Muscle layer of duodenum (tissue), 2 donors: ENCODE measurements at regions not wholly inside any gene's neighbourhood (a gene's known extent, or its start where the extent isn't known, plus 50 kb on each side); places are given as distances from the start of the nearest gene placed in this dataset.

Source experiments
- H3K27ac ChIP-seq: one replicate; pipeline ENCODE4 v1.7.0; 2013; ENCODE audit warnings: mild to moderate bottlenecking, low read length
- H3K27me3 ChIP-seq: one replicate; pipeline ENCODE4 v1.7.0; 2013; ENCODE audit warnings: low read depth, mild to moderate bottlenecking, control low read depth, low read length
- H3K36me3 ChIP-seq, 2 donors: one replicate each; pipeline ENCODE4 v1.7.0; 2013; ENCODE audit warnings: low read length in 2 of 2, control low read depth in 1 of 2, mild to moderate bottlenecking in 1 of 2; ENCODE audit not compliant: insufficient read depth in 2 of 2, control insufficient read depth in 1 of 2
- H3K4me1 ChIP-seq, 2 donors: one replicate each; pipeline ENCODE4 v1.7.0; 2013; ENCODE audit warnings: low read length in 2 of 2, mild to moderate bottlenecking in 2 of 2, control low read depth in 1 of 2, moderate library complexity in 1 of 2; ENCODE audit not compliant: insufficient read depth in 2 of 2, control insufficient read depth in 1 of 2
- H3K4me3 ChIP-seq, 2 donors: one replicate each; pipeline ENCODE4 v1.7.0; 2013; ENCODE audit warnings: low read length in 2 of 2, low read depth in 1 of 2, mild to moderate bottlenecking in 1 of 2
- H3K9me3 ChIP-seq, 2 donors: one replicate each; pipeline ENCODE4 v1.7.0; 2013; ENCODE audit warnings: low read length in 2 of 2, control low read depth in 1 of 2, mild to moderate bottlenecking in 1 of 2; ENCODE audit not compliant: control insufficient read depth in 1 of 2
- donor health status: healthy.

GRCh38 chr1:232271991-232272589, 357.8 kb downstream of the SIPA1L2 start:
- H3K4me1 ChIP-seq: no peaks in the 10 kb centered on the region
- H3K9me3 ChIP-seq: no peaks in the 10 kb centered on the region
- no peaks in the 10 kb centered on the region for H3K36me3 ChIP-seq
- H3K27me3 ChIP-seq: no peaks in the 10 kb centered on the region
- H3K4me3 ChIP-seq: no peak overlapping the region
- H3K27ac ChIP-seq: no peak overlapping the region

DNA sequence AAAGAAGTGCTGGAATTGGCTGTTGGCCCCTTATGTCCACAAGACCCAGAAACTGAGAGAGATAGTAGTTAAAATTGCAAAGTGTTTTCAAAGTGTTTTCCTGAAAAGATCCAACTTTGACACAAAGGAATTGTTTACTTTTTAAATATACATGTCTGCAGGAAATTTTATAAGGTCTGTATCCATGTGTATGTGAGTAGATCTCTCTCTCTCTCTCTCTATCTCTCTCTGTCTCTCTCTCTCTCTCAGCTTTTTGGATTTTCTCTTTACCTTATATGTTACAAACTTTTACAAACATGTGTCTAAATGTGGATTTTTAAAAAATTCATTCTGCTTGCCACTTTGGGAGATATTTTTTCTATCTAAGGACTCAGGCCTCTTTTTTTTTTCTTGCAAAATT, 358.6 kb downstream of the SIPA1L2 start:
- no peaks in the 10 kb centered on the region for H3K4me1 ChIP-seq
- H3K4me3 ChIP-seq: no peak overlapping the region
- no peaks in the 10 kb centered on the region for H3K36me3 ChIP-seq
- H3K27ac ChIP-seq: no peak overlapping the region
- H3K27me3 ChIP-seq: no peaks in the 10 kb centered on the region
- H3K9me3 ChIP-seq: no peaks in the 10 kb centered on the region

DNA sequence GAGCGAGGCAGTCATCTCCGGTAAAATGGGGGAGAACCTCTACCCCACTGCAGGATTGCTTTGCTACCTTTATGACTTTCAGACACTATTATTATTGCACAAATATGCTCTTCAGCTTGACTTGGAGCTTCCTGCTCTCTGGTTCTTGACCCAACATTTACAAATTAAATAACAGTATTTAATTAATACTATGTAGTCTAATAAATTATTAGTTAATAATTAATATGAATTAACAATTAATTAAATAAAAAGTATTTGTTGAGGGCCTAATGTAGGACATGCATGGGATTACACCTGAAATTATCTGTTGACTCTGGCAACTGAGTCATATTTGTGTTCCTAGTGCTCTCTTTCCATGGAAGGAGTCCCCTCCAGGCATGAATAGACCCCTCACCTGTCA, 359.9 kb downstream of the SIPA1L2 start:
- no peaks in the 10 kb centered on the region for H3K9me3 ChIP-seq
- H3K4me1 ChIP-seq: no peaks in the 10 kb centered on the region
- H3K27ac ChIP-seq: no peak overlapping the region

DNA sequence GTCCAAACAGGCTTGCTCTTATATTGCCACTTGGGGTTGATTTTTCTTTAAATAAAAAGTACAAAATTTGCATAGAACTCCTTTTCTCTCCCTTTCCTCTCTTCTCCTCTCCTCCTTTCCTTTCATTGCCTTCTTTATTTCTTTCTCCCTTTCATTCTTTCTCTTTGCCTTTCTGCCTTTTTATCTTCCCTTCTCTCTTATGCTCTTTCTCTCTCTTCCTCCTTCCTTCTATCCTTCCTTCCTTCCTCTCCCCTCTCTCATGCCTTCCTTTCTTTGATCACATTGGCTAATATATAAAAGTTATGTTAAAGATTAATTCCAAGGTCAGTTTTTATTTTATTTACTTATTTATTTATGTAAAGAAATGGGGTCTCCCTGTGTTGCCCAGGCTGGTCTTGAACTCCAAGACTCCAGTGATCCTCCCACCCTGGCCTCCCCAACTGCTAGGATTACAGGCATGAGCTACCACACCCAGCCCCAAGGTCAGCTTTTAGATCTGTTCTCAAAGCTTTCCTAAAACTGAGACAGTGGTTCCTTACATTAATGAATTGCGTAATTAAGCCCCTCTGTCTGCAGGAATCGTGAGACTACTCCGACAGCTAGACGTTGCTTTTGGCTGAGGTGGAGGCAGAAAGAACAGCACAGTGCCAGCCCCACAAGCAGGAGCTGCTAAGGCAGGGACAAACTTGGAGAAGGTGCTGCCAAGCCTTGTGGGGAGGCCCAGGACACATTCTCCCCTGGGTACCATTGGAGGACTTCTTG, 361.9 kb downstream of the SIPA1L2 start:
- H3K27me3 ChIP-seq: no peaks in the 10 kb centered on the region
- no peak overlapping the region for H3K4me3 ChIP-seq
- H3K4me1 ChIP-seq: no peaks in the 10 kb centered on the region
- no peak overlapping the region for H3K27ac ChIP-seq
- no peaks in the 10 kb centered on the region for H3K36me3 ChIP-seq
- H3K9me3 ChIP-seq: no peaks in the 10 kb centered on the region

More for the DNA sequence above, 359.9 kb downstream of the SIPA1L2 start:
- Histone ChIP-seq H3K4me3 (no peak overlapping the region), H3K27me3 (no peaks in the 10 kb centered on the region), H3K36me3 (no peaks in the 10 kb centered on the region)

DNA sequence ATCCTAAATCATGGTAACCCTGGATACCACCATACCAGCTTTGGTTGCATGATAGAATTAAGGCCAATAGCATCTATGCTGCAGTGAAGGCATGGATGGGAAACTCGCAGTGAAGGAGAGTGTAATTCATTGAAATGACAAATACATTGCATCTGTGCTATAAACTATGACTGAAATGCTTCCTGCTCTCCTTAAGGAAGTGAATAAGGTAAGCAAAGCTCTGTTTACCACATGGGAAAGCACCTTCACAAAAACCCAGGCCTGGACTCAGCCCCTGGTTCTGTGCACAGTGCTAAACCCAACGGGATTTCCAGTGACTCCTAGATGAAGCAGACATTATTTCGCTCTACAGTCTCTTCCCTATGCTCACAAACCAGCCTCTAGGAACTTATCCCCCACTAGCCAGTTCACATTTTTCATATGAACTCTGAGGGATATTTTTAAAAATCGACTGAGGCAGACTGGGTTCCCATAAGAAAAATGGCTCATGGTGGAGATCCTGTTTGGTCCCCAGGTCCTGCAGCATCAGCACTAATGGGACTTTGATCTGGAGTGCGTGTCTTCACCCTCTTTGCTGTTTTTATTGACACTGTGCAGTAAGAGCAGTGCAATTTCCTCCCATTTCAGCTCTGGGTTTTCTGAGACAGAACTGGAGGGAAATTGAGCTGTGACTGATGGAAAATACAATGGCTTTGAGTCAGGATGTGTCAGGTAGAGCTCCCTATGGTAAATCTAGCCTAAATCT, 362.7 kb downstream of the SIPA1L2 start:
- Histone ChIP-seq H3K4me3 (no peak overlapping the region), H3K36me3 (no peaks in the 10 kb centered on the region), H3K27ac (no peak overlapping the region), H3K27me3 (no peaks in the 10 kb centered on the region), H3K4me1 (no peaks in the 10 kb centered on the region), H3K9me3 (no peaks in the 10 kb centered on the region)

DNA sequence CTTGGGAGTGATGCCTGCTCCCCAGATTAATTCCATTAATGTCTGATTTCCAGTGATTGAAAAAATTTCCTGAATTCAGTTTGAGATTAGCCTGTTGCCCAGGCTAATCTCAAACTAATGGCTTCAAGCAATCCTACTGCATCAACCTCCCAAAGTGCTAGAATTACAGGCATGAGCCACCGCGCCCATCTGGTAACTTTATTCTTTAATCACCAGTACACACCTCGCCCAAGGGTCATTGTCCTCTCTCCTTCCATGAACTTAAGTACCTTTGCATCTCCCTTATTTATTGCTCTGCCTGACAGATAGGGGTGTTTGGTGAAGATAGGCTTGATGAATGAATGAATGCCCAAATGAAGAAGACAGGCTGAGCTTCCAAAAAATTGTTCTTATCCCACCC, 366.5 kb downstream of the SIPA1L2 start:
- H3K9me3 ChIP-seq: no peaks in the 10 kb centered on the region
- no peaks in the 10 kb centered on the region for H3K4me1 ChIP-seq
- no peak overlapping the region for H3K27ac ChIP-seq
- no peaks in the 10 kb centered on the region for H3K36me3 ChIP-seq
- no peak overlapping the region for H3K4me3 ChIP-seq
- H3K27me3 ChIP-seq: no peaks in the 10 kb centered on the region

- Histone ChIP-seq H3K27ac (no peak overlapping the region), H3K4me1 (no peaks in the 10 kb centered on the region), H3K9me3 (no peaks in the 10 kb centered on the region), H3K27me3 (no peaks in the 10 kb centered on the region), H3K4me3 (no peak overlapping the region), H3K36me3 (no peaks in the 10 kb centered on the region)
Observed at GRCh38 chr1:232262991-232263390, 366.9 kb downstream of the SIPA1L2 start.

- H3K4me3 ChIP-seq: no peak overlapping the region
- H3K27me3 ChIP-seq: no peaks in the 10 kb centered on the region
- H3K27ac ChIP-seq: no peak overlapping the region
- H3K4me1 ChIP-seq: no peaks in the 10 kb centered on the region
- H3K36me3 ChIP-seq: no peaks in the 10 kb centered on the region
- no peaks in the 10 kb centered on the region for H3K9me3 ChIP-seq
Observed at GRCh38 chr1:232260861-232261260, 369.1 kb downstream of the SIPA1L2 start.

- Histone ChIP-seq H3K4me3 (no peak overlapping the region), H3K36me3 (no peaks in the 10 kb centered on the region), H3K4me1 (no peaks in the 10 kb centered on the region), H3K27ac (no peak overlapping the region), H3K9me3 (no peaks in the 10 kb centered on the region), H3K27me3 (no peaks in the 10 kb centered on the region)
Observed at GRCh38 chr1:232260045-232260444, 369.9 kb downstream of the SIPA1L2 start.

GRCh38 chr1:232259333-232259732, 370.6 kb downstream of the SIPA1L2 start:
- Histone ChIP-seq H3K27ac (no peak overlapping the region), H3K9me3 (no peaks in the 10 kb centered on the region), H3K4me1 (no peaks in the 10 kb centered on the region), H3K4me3 (no peak overlapping the region), H3K27me3 (no peaks in the 10 kb centered on the region), H3K36me3 (no peaks in the 10 kb centered on the region)

DNA sequence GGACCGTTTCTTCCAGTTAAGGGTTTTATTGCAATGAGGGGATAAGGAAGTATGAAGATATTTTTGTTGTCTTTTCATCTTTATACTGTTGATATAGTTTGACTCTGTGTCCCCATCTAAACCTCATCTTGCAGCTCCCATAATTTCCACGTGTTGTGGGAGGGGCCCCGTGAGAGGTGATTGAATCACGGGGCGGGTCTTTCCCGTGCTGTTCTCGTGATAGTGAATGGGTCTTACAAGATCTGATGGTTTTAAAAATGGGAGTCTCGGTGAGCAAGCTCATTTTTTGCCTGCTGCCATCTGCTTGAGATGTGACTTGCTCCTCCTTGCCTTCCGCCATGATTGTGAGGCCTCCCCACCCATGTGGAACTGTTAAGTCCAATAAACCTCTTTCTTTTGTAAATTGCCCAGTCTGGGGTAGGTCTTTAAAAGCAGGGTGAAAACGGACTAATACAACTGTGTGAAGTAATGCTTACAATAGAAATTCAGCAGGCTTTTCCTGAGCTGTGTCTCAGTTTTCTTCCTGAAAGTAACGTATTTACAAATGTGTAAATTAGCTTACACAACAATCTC, 377.3 kb downstream of the SIPA1L2 start:
- Histone ChIP-seq H3K4me1 (no peaks in the 10 kb centered on the region), H3K27ac (no peak overlapping the region), H3K9me3 (no peaks in the 10 kb centered on the region), H3K4me3 (no peak overlapping the region), H3K36me3 (no peaks in the 10 kb centered on the region), H3K27me3 (no peaks in the 10 kb centered on the region)
